ENCODE measurements at regions not wholly inside any gene's neighbourhood (a gene's known extent, or its start where the extent isn't known, plus 50 kb on each side); places are given as distances from the start of the nearest gene placed in this dataset.

DNA sequence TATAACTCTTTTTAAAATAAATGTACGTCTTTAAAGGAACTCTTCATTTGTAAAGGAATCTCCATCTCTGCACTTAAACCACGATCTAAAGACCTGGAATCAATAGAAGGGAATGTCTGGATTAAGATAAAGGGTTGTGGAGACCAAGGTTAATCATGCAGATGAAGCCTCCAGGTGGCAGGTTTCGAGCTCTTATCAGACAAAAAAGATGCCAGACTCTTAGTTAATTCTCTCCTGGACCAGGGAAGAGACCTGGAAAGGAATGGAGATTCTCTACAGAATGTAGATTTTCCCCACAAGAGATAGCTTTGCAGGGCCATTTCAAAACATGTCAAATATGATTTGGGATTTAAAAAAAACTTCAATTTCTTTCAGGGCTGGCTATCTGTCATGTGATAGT, 71.5 kb upstream of the SSTR4 start:
- TF ChIP-seq YY1 (IDR thresholded peaks at IDR 0.05) = no peak
- TF ChIP-seq, protein P1, sequence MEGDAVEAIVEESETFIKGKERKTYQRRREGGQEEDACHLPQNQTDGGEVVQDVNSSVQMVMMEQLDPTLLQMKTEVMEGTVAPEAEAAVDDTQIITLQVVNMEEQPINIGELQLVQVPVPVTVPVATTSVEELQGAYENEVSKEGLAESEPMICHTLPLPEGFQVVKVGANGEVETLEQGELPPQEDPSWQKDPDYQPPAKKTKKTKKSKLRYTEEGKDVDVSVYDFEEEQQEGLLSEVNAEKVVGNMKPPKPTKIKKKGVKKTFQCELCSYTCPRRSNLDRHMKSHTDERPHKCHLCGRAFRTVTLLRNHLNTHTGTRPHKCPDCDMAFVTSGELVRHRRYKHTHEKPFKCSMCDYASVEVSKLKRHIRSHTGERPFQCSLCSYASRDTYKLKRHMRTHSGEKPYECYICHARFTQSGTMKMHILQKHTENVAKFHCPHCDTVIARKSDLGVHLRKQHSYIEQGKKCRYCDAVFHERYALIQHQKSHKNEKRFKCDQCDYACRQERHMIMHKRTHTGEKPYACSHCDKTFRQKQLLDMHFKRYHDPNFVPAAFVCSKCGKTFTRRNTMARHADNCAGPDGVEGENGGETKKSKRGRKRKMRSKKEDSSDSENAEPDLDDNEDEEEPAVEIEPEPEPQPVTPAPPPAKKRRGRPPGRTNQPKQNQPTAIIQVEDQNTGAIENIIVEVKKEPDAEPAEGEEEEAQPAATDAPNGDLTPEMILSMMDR (IDR thresholded peaks at IDR 0.05; ENCODE audit: low read depth, low read length, missing input control) = no peak
- no peak for TF ChIP-seq SP1 (IDR thresholded peaks at IDR 0.05)
- TF ChIP-seq GABPA (IDR thresholded peaks at IDR 0.05 in 1 of 2, conservative IDR thresholded peaks at IDR 0.05 in 1 of 2) = no peak
- no peak for TF ChIP-seq TAF1 (conservative IDR thresholded peaks at IDR 0.05)
- TF ChIP-seq, protein P2, sequence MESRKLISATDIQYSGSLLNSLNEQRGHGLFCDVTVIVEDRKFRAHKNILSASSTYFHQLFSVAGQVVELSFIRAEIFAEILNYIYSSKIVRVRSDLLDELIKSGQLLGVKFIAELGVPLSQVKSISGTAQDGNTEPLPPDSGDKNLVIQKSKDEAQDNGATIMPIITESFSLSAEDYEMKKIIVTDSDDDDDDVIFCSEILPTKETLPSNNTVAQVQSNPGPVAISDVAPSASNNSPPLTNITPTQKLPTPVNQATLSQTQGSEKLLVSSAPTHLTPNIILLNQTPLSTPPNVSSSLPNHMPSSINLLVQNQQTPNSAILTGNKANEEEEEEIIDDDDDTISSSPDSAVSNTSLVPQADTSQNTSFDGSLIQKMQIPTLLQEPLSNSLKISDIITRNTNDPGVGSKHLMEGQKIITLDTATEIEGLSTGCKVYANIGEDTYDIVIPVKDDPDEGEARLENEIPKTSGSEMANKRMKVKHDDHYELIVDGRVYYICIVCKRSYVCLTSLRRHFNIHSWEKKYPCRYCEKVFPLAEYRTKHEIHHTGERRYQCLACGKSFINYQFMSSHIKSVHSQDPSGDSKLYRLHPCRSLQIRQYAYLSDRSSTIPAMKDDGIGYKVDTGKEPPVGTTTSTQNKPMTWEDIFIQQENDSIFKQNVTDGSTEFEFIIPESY (IDR thresholded peaks at IDR 0.05) = no peak
- TF ChIP-seq RXRA (IDR thresholded peaks at IDR 0.05) = no peak
- no peak for TF ChIP-seq FOXA1 (IDR thresholded peaks at IDR 0.05)
- TF ChIP-seq, protein P3, sequence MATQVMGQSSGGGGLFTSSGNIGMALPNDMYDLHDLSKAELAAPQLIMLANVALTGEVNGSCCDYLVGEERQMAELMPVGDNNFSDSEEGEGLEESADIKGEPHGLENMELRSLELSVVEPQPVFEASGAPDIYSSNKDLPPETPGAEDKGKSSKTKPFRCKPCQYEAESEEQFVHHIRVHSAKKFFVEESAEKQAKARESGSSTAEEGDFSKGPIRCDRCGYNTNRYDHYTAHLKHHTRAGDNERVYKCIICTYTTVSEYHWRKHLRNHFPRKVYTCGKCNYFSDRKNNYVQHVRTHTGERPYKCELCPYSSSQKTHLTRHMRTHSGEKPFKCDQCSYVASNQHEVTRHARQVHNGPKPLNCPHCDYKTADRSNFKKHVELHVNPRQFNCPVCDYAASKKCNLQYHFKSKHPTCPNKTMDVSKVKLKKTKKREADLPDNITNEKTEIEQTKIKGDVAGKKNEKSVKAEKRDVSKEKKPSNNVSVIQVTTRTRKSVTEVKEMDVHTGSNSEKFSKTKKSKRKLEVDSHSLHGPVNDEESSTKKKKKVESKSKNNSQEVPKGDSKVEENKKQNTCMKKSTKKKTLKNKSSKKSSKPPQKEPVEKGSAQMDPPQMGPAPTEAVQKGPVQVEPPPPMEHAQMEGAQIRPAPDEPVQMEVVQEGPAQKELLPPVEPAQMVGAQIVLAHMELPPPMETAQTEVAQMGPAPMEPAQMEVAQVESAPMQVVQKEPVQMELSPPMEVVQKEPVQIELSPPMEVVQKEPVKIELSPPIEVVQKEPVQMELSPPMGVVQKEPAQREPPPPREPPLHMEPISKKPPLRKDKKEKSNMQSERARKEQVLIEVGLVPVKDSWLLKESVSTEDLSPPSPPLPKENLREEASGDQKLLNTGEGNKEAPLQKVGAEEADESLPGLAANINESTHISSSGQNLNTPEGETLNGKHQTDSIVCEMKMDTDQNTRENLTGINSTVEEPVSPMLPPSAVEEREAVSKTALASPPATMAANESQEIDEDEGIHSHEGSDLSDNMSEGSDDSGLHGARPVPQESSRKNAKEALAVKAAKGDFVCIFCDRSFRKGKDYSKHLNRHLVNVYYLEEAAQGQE (IDR thresholded peaks at IDR 0.05) = no peak
